ENCODE measurements at regions not wholly inside any gene's neighbourhood (a gene's known extent, or its start where the extent isn't known, plus 50 kb on each side); places are given as distances from the start of the nearest gene placed in this dataset.

GRCh38 chr2:65881592-65881991, 449.2 kb upstream of the SPRED2 start:
- DNase-seq = no peak

DNA sequence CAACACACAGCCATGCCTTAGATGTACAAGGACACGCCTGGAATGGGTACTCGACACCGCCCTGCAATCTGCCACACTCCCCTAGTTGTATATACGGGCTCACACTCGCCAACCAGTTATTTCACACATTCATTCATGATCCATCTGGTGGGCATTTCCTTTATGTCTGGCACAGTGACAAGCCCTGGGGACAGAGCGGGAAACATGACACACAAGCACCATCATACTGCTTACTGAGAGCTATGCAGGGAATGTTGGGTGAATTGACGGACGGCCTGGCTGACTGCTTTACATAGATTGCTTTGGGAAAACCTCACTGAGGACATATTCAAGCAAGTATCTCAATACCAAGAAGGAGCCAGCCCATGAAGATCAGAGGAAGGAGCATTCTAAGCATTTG, 448.0 kb upstream of the SPRED2 start:
- DNase-seq = no peak

- DNase-seq = no peak
Measured at GRCh38 chr2:65878011-65878340, 445.6 kb upstream of the SPRED2 start.

GRCh38 chr2:65877331-65878010, 445.1 kb upstream of the SPRED2 start:
- DNase-seq = no peak

GRCh38 chr2:65876114-65876513, 443.7 kb upstream of the SPRED2 start:
- no peak for DNase-seq

DNA sequence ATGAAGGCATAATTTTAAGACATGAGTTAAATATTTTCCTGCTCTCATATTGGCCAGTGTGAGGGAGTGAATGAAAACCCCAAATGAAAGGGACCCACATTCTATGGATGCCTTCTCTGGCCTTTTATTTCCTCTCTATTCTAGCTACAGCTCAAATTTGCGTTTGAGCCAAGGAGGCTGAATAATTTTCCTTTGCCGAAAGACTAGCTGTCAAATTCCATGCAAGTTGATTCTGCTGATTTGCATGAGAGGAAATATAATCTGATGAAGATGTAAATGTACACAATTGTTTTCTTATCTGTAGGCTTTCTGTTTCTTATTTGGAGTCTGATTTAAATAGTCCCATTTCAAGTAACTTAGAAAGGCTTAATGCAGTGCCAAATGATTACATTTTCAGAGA, 438.4 kb upstream of the SPRED2 start:
- no peak for DNase-seq

DNA sequence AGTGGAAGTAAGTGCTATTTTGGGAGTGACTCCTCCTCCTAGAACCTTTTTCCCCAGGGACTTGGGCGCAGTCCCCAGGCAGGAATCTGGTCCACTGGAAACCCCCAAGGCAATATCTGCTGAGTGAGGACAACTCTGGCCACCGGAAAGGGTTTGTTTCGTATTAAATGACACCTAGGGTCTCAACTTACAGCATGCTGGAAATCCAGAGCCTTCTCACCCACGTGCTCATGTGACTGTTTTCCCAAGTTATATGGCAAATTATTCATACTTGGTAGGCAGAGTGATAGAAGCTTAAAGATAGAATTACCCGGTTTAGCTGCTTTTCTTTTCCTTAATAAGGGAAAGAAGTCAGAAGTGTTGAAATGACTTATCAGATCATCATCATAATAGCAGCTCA, 436.9 kb upstream of the SPRED2 start:
- no peak for DNase-seq

DNA sequence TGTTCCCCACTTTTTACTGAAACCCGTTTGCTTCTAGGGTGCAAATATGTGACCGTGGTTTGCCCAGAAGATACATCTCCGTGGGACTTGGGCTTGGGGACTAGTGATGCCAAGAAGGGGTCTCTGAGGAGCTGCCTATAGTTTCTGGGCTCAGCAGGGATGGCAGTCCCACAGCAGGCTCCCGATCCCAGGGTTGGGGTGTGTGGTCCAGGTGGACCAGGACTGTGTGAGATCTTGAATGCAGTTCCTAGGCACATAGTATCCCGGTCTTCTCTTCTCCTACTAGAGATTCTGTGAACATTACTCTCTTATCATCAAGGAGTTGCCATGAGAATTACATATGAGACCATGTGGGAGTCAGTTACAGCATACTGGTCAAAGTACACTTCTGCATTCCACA, 435.8 kb upstream of the SPRED2 start:
- no peak for DNase-seq

DNA sequence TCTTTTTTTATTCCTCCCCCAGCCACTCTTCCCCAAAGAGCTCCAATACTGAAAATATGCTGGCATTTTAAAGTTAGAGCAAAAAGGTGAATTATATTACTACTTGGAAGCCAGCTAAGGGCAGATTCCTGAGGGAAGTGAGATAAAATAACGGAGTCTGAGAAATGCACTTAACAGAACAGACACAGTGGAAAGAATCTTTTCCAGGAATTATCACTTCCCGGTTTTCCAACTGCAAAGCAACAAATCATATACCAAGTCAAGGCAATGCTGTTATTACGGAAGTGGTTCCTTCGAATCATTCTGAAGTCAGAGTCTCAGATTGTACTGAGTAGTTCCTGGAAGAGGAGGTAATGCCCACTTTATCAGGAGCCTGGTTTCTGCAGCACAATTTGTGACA, 435.0 kb upstream of the SPRED2 start:
- no peak for DNase-seq

- no peak for DNase-seq
Measured at GRCh38 chr2:65866148-65866547, 433.7 kb upstream of the SPRED2 start.

- DNase-seq = no peak
Measured at GRCh38 chr2:65864619-65865018, 432.2 kb upstream of the SPRED2 start.

DNA sequence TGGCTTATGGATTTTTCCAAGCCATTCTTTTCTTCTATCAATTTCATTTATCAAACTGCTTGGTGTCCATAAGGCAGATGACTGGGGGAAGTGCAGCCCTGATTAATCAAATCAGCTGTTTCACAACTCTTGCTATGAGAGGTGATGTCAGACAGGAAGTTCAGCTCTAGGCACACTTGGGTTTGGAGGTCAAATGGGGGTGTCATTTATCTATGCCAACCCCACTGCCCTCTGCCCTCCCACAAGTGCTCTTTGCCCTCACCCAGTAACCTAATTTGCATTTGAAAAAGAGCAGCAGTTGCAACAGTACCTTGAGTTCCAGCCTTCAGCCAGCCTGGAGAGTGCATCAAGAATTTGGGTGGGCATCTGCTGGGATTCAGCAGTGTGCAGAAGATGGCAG, 431.3 kb upstream of the SPRED2 start:
- no peak for DNase-seq

- no peak for DNase-seq
Measured at GRCh38 chr2:65856928-65857327, 424.5 kb upstream of the SPRED2 start.

DNA sequence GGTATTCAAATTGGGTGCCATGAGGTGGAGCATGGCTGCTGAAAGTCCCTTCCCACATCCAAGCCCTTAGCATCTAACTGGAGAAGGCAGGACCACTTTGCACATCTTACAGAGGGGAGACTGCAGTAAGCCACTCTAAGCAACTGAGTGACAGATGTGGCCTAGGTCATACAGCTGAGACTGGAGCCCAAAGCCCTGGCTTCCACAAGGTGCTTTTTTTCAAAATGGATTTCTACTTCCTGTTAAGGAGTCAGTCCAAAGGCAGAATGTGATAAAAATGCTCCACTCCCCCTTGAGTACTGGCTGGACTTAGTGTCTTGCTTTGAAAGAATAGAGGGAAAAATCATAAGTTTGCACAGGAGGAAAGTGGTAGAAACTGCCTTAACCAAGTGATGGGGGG, 424.0 kb upstream of the SPRED2 start:
- no peak for DNase-seq

DNA sequence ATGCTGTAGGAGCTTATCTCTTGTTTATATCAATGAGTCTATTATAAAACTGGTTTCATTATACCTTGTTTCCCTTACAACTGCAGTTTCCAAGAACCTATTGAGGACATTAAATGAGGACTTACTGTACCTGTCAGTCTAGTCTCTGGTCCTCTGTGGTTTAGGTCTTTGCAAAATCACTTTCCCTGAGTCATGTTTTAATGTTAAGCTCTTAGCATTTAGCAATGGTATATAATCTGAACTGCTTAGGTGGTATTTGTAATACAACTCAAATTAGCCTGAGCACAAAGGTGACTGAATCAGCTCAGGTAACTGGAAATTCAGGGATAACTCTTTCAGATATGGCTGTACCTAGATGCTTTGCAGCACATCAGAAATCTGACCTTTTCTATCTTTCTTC, 418.3 kb upstream of the SPRED2 start:
- DNase-seq = no peak

DNA sequence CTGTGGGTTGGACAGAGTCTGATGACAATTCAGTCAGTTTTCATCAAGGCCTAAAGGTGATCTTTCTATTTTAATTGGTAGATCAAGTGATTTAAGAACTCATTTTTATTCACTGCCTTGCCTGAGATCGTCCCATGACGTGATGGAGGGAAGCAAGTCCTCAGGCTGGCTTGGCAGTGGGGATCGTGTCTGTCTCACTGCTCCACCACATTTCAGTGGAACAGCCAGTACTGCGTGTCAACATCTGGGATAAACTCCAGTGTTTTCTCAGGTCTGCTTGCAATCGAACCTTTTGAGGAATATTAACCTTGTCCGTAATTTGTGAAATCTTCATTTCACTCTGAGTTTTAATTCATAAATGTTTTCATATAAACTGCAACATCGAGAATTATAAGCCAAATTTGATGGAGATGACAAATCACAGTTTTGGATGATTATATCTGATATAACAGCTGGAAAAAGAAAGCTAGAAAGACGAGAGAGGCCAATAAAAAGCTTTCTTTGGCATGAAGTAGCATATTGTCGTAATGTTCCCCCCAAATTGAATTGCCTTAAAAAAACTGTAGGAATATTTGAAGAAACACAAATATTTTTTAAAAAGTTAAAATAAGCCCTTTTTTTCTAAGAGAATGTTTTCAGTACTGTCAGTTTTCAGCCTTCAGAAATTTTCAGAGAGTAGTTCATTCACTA, 414.7 kb upstream of the SPRED2 start:
- no peak for DNase-seq

GRCh38 chr2:65845442-65846182, 413.2 kb upstream of the SPRED2 start:
- DNase-seq = no peak

DNA sequence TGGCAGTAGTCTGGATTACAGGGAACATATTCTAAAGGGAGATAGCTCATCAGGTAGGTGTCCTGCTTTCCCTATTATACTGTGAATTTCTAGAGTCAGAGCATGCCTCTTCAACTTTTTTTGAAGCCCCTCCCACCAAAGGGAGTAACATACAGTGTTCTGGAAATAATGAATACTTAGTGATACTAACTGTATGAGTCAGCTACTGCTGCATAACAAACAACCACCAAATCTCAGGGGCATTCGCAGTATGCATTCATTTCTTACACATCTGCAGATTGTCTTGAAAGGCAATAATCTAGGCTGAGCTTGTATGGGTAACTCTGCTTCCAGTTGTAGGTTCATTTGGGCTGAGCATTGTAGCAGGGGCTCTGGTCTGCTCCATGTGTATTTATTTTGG, 409.7 kb upstream of the SPRED2 start:
- DNase-seq = no peak

- DNase-seq = no peak
Measured at GRCh38 chr2:65835975-65836549, 403.7 kb upstream of the SPRED2 start.

- no peak for DNase-seq
Measured at GRCh38 chr2:65834771-65835475, 402.5 kb upstream of the SPRED2 start.

DNA sequence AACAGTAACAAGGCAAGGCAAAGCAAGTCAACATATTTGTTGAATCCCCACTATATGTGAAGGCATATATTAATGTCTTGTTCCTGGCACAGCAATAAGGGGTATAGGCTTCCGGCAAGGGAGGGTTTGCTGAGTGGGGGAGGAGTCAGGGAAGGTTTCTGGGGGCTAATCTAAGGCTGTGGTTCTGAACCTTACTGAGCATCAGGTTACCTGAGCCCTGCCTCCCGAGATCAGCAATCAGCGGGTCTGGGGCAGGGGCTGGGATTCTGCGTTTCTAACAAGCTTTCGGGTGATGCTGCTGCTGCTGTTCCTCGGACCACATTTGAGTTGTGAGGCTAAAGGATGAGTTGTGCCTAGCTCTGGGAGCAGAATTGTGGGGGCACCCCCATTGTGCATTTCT, 401.7 kb upstream of the SPRED2 start:
- DNase-seq = no peak

DNA sequence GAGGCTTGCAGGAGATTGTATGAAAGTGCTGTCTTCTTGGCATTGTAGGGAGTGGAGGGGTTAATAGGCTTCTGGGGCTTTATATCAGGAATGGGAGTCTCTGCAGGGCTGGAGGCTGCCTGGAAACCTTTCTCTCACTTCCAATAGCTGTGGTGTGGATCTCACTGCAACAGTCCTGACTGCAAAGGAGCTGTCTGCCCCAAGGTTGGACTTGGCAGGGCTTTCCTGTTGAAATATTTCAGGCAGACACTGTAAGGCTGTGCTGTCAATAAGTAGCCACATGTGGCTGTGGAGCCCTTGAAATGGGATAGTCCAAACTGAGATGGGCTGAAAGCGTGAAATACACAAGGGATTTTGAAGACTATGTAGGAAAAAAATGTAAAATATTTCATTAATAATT, 399.1 kb upstream of the SPRED2 start:
- DNase-seq = no peak

DNA sequence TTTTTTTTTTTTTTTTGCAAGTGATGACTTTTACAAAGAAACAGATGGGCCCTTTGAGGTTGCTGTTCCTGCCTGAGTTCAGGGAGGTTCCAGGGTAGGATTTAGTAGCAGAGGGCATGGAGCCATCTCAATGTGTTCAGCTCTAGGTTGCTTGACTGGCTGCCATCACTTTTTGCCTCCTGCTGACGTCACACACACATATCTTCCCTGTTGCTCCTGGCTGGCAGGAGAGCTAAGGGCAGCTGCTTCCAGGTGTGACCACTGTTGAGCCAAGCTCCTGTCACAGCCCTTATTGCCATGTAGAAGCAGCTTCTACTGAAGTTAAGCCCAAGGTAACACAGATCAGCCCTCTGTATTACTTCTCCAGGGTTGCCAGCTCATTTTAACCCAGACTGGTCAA, 394.2 kb upstream of the SPRED2 start:
- DNase-seq = no peak

Measured in stimulated activated CD4-positive, alpha-beta T cell treated with anti-CD3 and anti-CD28 coated beads, Interleukin-4, amount 100 ng/mL, for 24 hours (primary cell).